ENCODE measurements at regions not wholly inside any gene's neighbourhood (a gene's known extent, or its start where the extent isn't known, plus 50 kb on each side); places are given as distances from the start of the nearest gene placed in this dataset.

DNA sequence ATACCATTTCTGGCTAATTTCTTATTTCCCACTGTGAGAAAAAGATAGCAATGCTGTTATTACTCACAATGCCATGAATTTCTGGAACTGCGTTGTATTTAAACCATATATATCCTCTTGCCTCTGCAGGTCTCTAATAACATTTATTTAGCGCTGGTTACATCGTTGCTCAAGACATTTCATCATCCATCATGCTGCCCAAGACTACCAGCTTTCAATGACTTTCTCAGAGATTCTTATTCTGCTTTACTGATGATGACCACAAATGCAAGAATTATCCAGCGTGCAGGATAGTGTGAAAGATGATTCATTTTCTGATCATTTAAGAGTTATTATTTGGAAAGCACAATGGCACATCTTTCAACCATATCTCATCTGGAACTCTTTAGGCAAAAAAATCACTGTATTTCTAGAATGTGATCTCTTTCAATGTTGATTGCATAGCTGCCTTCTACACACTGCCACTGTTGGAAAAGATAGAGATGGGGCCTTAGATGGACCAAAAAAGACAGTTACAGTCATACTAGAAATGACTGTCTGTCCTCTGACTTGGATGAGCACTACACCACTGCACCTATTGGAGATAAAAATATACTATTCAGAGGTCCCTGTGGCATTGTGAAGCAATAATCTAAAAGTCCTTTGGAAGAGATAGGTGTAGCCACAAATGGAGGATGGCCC lies 716.1 kb downstream of the NSUN3 start:
- no peak for DNase-seq (ENCODE audit: low spot score)
- no peak for ATAC-seq
- H3K9me3 Mint-ChIP-seq: no peaks in the 10 kb centered on the region

DNA sequence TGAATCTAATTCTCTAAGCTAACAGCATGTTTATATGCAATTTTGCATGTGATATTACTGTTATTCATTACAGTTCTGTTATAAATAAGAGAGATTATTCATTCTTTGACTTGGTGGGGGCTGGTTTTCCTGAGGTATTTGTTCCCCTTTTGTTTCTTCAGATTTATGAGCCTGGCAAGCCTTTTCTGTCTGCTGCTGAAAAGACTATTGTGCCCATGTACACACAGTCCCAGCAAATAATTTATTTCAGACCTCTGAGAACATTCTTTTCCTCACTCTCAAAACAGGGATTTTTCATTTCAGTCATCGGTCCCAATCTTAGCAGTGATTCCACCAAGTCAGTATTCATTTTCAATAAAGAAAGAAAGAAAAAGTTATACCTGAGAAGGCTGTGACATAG lies 716.8 kb downstream of the NSUN3 start:
- no peaks in the 10 kb centered on the region for H3K27me3 Mint-ChIP-seq (ENCODE audit: low read depth)
- H3K36me3 Mint-ChIP-seq: no peaks in the 10 kb centered on the region
- no peaks in the 10 kb centered on the region for H3K4me1 Mint-ChIP-seq
- H3K4me3 Mint-ChIP-seq: no peak overlapping the region
- ATAC-seq: no peak
- H3K27ac Mint-ChIP-seq: no peak overlapping the region
- H3K9me3 Mint-ChIP-seq: no peaks in the 10 kb centered on the region
- DNase-seq (ENCODE audit: low spot score): no peak
- POLR2A ChIA-PET: no interaction called here
- CTCF ChIA-PET: no interaction called here
- TF ChIP-seq, protein P1, sequence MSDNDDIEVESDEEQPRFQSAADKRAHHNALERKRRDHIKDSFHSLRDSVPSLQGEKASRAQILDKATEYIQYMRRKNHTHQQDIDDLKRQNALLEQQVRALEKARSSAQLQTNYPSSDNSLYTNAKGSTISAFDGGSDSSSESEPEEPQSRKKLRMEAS (CRISPR knock-in tag; IDR thresholded peaks at IDR 0.05): no peak
- TF ChIP-seq, protein P2, sequence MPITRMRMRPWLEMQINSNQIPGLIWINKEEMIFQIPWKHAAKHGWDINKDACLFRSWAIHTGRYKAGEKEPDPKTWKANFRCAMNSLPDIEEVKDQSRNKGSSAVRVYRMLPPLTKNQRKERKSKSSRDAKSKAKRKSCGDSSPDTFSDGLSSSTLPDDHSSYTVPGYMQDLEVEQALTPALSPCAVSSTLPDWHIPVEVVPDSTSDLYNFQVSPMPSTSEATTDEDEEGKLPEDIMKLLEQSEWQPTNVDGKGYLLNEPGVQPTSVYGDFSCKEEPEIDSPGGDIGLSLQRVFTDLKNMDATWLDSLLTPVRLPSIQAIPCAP (CRISPR knock-in tag; IDR thresholded peaks at IDR 0.05): no peak
- TF ChIP-seq, protein P3, sequence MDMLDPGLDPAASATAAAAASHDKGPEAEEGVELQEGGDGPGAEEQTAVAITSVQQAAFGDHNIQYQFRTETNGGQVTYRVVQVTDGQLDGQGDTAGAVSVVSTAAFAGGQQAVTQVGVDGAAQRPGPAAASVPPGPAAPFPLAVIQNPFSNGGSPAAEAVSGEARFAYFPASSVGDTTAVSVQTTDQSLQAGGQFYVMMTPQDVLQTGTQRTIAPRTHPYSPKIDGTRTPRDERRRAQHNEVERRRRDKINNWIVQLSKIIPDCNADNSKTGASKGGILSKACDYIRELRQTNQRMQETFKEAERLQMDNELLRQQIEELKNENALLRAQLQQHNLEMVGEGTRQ (CRISPR knock-in tag; IDR thresholded peaks at IDR 0.05): no peak
- TF ChIP-seq NFE2L1 (CRISPR knock-in tag; IDR thresholded peaks at IDR 0.05) (no peak), KAT7 (CRISPR knock-in tag; IDR thresholded peaks at IDR 0.05; ENCODE audit: borderline replicate concordance) (no peak), IRF2 (CRISPR knock-in tag; IDR thresholded peaks at IDR 0.05; ENCODE audit: borderline replicate concordance, low read depth) (no peak), ZNF219 (CRISPR knock-in tag; IDR thresholded peaks at IDR 0.05; ENCODE audit: borderline replicate concordance) (no peak), ZNF423 (CRISPR knock-in tag; IDR thresholded peaks at IDR 0.05) (no peak), RORB (CRISPR knock-in tag; IDR thresholded peaks at IDR 0.05) (no peak)

More for the DNA sequence above, 716.1 kb downstream of the NSUN3 start:
- Mint-ChIP-seq H3K27ac (no peak overlapping the region), H3K27me3 (ENCODE audit: low read depth) (no peaks in the 10 kb centered on the region), H3K36me3 (no peaks in the 10 kb centered on the region), H3K4me1 (no peaks in the 10 kb centered on the region), H3K4me3 (no peak overlapping the region)
- ChIA-PET CTCF (no interaction called here), POLR2A (no interaction called here)
- TF ChIP-seq, protein P4, sequence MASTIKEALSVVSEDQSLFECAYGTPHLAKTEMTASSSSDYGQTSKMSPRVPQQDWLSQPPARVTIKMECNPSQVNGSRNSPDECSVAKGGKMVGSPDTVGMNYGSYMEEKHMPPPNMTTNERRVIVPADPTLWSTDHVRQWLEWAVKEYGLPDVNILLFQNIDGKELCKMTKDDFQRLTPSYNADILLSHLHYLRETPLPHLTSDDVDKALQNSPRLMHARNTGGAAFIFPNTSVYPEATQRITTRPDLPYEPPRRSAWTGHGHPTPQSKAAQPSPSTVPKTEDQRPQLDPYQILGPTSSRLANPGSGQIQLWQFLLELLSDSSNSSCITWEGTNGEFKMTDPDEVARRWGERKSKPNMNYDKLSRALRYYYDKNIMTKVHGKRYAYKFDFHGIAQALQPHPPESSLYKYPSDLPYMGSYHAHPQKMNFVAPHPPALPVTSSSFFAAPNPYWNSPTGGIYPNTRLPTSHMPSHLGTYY (CRISPR knock-in tag; IDR thresholded peaks at IDR 0.05): no peak
- TF ChIP-seq CREB1 (CRISPR knock-in tag; IDR thresholded peaks at IDR 0.05) (no peak), ELF4 (CRISPR knock-in tag; IDR thresholded peaks at IDR 0.05; ENCODE audit: low read depth) (no peak), ETV6 (CRISPR knock-in tag; IDR thresholded peaks at IDR 0.05) (no peak), SOX15 (CRISPR knock-in tag; IDR thresholded peaks at IDR 0.05) (no peak), FOXK1 (CRISPR knock-in tag; IDR thresholded peaks at IDR 0.05) (no peak), HMGA2 (CRISPR knock-in tag; IDR thresholded peaks at IDR 0.05) (no peak), IRF2 (CRISPR knock-in tag; IDR thresholded peaks at IDR 0.05; ENCODE audit: borderline replicate concordance, low read depth) (no peak), EMX1 (CRISPR knock-in tag; IDR thresholded peaks at IDR 0.05) (no peak)
- TF ChIP-seq, protein P2 (CRISPR knock-in tag; IDR thresholded peaks at IDR 0.05): no peak
- TF ChIP-seq, protein P5, sequence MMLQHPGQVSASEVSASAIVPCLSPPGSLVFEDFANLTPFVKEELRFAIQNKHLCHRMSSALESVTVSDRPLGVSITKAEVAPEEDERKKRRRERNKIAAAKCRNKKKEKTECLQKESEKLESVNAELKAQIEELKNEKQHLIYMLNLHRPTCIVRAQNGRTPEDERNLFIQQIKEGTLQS (CRISPR knock-in tag; conservative IDR thresholded peaks at IDR 0.05): no peak
- TF ChIP-seq, protein P6, sequence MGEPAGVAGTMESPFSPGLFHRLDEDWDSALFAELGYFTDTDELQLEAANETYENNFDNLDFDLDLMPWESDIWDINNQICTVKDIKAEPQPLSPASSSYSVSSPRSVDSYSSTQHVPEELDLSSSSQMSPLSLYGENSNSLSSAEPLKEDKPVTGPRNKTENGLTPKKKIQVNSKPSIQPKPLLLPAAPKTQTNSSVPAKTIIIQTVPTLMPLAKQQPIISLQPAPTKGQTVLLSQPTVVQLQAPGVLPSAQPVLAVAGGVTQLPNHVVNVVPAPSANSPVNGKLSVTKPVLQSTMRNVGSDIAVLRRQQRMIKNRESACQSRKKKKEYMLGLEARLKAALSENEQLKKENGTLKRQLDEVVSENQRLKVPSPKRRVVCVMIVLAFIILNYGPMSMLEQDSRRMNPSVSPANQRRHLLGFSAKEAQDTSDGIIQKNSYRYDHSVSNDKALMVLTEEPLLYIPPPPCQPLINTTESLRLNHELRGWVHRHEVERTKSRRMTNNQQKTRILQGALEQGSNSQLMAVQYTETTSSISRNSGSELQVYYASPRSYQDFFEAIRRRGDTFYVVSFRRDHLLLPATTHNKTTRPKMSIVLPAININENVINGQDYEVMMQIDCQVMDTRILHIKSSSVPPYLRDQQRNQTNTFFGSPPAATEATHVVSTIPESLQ (CRISPR knock-in tag; IDR thresholded peaks at IDR 0.05): no peak
- TF ChIP-seq, protein P7, sequence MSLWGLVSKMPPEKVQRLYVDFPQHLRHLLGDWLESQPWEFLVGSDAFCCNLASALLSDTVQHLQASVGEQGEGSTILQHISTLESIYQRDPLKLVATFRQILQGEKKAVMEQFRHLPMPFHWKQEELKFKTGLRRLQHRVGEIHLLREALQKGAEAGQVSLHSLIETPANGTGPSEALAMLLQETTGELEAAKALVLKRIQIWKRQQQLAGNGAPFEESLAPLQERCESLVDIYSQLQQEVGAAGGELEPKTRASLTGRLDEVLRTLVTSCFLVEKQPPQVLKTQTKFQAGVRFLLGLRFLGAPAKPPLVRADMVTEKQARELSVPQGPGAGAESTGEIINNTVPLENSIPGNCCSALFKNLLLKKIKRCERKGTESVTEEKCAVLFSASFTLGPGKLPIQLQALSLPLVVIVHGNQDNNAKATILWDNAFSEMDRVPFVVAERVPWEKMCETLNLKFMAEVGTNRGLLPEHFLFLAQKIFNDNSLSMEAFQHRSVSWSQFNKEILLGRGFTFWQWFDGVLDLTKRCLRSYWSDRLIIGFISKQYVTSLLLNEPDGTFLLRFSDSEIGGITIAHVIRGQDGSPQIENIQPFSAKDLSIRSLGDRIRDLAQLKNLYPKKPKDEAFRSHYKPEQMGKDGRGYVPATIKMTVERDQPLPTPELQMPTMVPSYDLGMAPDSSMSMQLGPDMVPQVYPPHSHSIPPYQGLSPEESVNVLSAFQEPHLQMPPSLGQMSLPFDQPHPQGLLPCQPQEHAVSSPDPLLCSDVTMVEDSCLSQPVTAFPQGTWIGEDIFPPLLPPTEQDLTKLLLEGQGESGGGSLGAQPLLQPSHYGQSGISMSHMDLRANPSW (CRISPR knock-in tag; conservative IDR thresholded peaks at IDR 0.05; ENCODE audit: low read depth): no peak
- TF ChIP-seq, protein P8, sequence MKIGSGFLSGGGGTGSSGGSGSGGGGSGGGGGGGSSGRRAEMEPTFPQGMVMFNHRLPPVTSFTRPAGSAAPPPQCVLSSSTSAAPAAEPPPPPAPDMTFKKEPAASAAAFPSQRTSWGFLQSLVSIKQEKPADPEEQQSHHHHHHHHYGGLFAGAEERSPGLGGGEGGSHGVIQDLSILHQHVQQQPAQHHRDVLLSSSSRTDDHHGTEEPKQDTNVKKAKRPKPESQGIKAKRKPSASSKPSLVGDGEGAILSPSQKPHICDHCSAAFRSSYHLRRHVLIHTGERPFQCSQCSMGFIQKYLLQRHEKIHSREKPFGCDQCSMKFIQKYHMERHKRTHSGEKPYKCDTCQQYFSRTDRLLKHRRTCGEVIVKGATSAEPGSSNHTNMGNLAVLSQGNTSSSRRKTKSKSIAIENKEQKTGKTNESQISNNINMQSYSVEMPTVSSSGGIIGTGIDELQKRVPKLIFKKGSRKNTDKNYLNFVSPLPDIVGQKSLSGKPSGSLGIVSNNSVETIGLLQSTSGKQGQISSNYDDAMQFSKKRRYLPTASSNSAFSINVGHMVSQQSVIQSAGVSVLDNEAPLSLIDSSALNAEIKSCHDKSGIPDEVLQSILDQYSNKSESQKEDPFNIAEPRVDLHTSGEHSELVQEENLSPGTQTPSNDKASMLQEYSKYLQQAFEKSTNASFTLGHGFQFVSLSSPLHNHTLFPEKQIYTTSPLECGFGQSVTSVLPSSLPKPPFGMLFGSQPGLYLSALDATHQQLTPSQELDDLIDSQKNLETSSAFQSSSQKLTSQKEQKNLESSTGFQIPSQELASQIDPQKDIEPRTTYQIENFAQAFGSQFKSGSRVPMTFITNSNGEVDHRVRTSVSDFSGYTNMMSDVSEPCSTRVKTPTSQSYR (CRISPR knock-in tag; IDR thresholded peaks at IDR 0.05): no peak

Data from WTC11 (cell line).